Central memory CD4-positive, alpha-beta T cell (primary cell): ENCODE measurements at regions not wholly inside any gene's neighbourhood (a gene's known extent, or its start where the extent isn't known, plus 50 kb on each side); places are given as distances from the start of the nearest gene placed in this dataset.

Experiments
- DNase-seq: peaks from one replicate; pipeline ENCODE4 v3.0.0; 2022

DNA sequence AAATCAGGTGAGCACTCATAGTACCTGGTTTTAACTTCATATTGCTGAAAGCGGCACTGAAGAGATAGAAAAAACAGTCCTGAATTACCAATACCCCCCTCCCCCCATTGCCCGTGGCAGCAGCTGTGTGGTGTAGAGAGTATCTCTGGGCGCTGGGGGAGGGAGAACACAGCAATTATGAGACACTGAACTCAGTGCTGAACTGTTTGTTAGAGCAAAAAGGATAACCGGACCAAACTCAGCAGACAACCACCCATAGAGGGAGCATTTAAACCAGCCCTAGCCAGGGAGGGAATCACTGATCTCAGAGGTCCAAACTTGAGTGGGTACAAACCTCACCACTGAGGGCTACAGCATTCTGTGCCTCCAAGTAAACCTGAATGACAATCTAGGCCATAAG lies 457.4 kb upstream of the TEX13C start:
- no peak for DNase-seq

DNA sequence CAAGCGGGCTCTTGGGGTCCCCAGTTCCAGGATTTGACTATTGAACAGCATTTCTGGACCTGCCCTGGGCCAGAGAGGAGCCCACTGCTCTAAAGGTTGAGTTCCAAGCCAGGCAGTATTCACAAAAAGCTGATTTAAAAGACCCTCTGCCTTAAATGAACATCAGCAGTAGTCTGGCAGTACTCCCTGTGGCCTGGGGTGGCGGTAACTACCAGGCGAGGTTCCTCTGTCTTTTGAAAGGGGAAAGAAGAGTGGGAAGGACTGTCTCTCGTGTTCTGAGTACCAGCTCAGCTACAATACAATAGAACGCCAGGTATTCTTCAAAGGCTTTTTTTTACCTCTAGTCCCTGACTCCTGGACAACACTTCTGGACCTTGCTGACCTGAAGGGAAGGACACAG lies 456.4 kb upstream of the TEX13C start:
- DNase-seq, result no peak

DNA sequence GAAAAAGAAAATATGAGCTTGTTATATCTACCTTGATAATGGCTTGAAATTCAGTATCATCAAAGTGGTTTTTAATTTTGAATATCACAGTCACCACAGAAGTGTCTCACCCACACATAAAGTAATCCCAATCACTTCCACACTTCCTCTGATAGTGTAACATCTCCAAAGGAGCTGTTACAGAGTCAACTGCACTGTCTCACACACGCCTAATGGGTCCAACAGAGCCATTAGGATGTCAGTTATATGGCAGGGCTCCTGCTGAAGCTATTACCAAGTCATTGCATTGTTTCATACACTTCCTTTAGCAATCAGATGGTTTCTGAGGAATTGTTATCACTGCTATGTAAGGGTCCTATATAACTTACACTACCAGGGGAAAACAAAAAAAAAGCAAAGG lies 432.1 kb upstream of the TEX13C start:
- no peak for DNase-seq

DNA sequence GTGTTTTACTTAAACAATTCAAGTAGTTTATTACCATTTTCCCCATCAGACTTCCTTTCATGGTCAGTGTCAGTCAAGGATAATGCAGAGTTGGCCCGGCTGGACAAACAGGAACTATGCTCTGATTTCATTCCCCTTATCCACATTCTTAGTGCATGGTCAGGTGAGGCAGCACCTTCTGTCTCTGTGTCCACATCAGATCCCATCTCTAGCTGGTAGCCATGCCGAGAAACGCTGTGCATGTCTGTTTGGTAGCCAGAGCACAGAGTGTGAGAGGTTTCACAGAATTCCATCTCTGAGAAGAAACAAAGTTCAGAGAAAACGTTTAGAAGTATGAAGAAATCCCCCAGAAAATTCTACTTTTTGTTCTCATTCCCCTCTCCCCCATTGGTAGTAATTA lies 423.7 kb upstream of the TEX13C start:
- DNase-seq, result no peak

DNA sequence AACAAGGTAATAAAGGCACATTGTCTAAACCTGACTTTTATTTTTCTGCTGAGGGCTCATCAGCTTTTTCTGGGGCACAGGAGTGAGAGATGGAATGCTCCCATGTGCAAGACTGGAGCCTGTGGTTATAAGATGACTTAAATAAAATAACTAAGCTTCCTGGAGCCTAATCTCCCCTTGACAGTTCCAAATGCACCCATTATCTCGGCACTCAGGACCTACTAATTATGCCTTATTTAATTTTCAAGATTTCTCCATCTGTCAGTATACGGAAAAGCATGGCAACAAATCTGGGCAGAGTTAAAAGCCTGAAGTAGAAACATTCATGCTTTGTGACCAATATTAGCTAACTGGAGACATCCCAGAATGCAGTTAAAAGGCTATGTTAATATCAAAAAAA lies 416.7 kb upstream of the TEX13C start:
- DNase-seq, result no peak

DNA sequence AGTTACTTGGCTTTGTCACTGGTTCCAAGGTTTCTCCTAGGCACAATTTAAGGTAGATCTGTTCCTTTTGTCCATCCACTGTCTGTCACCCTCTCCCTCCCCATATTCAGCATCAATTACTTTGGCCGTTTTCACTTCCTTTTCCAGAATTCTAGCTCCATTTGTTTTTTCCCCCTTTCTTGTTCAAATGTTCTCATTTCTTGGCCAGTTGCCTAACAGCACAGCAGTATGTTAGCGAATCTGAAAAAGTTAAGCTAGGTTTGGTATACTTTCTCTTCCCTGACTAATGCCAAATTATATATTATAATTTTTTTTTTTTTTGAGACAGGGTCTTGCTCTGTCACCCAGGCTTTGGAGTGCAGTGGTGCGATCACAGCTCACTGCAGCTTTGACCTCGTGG lies 409.1 kb upstream of the TEX13C start:
- DNase-seq, result no peak

DNA sequence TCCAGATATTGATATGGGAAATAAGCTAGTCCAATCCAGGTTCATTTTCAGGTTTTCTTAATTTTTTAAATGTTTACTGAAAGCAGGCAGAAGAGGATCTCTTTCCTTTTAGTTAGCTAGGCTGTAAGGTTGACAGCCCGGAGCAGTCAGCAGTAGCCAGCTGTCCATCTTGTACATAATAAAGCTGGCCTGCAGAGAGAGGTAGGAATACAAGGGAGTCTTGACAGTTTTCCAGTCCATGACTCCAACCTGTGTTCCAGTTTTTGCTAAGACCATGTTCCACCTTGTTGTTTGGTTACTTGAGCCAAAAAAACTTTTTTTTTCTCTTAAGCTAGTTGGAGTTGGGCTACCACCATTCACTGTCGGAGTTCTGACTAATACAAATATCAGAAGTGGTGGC lies 402.7 kb upstream of the TEX13C start:
- DNase-seq, result no peak

DNA sequence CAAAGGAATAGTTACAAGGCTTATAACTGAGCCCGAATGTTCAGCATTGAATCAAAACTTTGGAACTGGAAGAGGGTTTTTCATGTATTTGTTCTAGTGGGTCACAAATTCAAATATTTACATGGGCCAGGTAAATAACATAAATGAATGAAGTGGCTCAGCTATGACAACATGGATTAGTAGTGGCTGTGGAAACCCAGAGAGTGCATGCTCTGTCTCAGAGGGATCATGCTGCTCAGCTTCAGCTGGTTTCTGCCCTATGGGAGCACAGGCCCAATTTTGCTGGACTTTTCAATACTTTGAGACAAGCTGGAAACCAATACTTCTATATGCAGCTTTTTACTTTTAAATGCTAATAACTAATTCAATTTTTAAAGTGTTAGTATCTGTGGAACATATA lies 394.0 kb upstream of the TEX13C start:
- DNase-seq, result no peak

DNA sequence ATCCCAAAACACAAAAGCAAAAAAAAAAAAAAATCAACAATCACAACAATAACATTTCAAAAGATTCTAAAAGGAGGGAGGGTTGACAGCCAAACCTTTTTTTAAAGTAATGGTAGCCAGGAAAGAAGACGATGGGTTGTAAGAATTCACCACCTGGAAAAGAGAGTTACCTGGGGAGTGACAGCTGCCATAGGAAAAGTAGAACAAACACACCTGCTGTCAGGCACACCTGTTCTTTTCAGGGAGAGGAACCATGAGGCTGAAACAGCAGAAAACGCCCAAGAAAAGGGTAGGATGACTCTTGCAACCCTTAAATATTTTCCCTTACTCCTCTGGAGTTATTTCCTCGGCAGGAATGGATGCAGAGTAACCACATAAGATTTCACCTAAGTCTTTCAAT lies 388.4 kb upstream of the TEX13C start:
- DNase-seq, result no peak

DNA sequence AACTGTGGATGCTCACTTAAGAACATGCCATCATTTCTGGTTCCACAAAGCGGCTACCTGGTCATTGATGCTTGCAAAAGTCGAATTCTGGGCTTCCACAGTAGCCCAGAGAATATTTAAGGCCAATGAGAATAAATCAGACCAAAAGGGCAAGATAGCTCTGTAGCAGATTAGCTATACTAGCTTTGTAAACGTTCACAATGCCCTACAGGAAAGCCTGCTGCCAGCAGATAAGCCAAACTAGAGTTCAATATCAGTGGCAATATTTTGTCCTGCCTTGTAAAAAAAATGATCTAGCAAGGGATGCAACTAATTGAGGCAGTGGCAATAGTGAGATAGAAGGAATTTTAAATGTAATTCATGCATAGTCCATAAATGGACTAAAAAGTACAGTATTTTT lies 387.7 kb upstream of the TEX13C start:
- no peak for DNase-seq

DNA sequence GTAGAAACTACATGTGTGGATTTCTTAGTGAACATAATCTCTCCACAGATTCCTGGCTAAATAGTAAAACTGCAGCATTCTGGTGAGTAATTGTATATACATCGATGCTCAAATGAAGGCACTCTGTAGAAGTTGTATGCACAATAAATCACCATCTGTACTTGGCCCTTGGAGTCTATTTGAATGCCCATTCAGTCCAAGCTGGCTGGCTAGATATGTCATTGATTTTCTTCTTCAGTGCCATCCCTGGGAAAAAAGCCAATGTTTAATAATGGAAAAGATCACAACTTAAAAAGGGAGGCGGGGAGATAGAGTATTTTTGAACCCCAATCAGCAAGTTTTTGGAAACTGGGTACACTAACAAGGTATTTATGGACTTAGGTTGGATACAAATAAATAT lies 381.0 kb upstream of the TEX13C start:
- DNase-seq, result no peak

DNA sequence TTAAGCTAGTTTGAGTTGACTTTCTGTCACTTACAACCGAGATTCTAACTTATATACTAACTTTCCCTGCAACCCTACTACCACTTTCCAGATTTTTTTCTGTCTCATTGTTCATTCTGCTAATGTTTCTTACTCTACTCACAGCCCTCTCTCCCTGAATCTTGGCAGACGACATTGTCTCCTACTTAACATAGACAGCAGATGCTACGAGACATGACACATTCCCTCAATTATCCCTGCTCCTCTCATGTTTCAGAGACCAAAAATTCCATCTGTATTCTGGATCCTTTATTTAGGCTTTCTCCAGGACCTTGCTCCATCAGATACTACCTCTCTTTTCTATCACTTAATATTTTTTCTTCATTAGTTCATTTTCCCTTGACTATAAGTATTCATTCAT lies 379.1 kb upstream of the TEX13C start:
- no peak for DNase-seq

DNA sequence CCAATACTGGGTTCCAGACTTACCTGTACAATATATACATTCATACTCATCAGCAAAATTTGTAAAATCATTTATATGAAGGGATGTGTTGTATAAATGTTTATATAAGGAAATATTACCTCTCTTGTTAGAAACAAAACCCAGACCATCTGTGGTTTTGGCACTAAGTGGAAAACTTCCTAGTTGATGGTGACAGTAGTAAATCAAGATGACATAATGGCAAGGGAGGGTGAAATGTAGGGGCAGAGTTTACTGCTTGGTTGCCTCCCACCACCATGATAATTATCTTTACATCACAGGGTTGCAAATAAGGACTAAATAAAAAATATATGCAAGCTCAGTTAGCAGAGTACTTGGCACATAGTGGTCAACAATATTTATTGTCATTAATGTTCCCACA lies 365.3 kb upstream of the TEX13C start:
- DNase-seq, result no peak

DNA sequence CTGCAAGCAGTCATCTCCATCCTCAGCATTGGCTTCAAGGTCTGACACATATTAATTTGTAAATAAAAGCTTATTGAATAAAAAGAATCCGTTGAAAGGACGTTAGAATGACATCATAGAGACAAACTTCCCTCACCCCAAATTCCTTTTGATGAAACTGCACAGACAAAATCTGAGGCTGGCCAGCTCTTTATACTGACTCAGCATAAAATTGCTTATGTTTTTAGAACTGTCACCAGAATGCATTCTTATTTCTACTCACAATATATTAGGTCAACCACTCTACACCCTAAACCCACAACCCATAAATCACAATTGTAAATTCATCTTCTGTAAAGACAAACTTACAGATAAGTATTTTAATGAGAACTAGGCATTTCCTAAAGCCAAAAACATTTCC lies 359.2 kb upstream of the TEX13C start:
- DNase-seq, result no peak

DNA sequence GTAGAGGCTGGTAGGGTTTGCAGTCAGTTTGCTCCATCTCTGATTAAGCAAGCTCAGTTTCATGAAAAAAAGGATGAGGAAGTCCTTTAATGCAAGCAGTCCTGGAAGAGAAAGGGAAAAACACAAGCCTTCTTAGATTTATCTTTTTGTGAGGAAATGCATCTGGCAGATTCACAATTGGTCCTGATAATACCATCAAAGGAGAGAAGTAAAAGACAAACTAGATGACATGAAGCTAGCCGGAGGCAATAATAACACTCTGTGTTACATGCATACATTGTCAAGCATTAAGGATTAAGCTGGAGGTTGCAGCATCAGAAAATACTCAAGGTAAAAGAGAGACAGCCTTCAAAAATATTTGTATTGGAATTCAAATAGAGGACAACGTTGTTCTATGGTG lies 356.0 kb upstream of the TEX13C start, which contains the start of gene TENM1:
Gene TENM1, minus strand, starts transcription at position 101 of the 400 bp plus-strand sequence.
- no peak for DNase-seq

DNA sequence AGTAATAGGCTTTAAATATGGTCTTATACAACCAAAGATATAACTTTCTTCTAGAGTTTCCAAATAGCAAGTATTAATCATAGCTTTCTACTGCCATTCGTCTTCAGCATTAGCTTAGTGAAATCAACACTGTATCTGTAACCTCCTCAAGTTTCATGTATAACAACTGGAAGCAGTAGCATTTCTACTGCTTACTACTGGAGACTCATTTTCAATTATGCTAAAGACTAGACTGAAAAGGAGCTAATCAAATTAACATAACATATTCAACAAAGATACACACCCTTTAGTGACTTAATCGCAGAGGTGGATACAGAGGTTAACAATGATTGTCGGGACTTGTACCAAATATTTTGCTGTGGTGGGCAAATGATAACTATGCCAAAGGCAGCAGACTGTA lies 344.2 kb upstream of the TEX13C start:
- no peak for DNase-seq

DNA sequence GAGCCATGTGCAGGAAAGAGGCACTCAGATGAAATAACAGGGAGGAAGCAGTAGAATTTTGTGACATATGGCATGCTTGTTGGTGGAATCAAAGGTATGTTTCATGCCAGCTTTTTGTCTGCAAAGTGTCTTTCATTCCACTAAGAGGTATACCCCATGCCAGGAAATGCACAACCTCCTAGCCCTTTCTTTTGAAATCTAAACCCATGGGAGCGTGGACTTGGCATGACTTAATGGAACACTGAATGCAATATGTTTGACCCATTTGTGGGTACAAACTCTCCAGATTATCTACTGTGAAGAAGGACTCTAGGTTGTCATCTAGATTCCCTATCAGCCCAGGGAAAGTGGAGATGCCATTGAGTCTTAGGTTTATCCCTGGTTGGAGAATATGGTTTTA lies 338.3 kb upstream of the TEX13C start:
- DNase-seq, result no peak

DNA sequence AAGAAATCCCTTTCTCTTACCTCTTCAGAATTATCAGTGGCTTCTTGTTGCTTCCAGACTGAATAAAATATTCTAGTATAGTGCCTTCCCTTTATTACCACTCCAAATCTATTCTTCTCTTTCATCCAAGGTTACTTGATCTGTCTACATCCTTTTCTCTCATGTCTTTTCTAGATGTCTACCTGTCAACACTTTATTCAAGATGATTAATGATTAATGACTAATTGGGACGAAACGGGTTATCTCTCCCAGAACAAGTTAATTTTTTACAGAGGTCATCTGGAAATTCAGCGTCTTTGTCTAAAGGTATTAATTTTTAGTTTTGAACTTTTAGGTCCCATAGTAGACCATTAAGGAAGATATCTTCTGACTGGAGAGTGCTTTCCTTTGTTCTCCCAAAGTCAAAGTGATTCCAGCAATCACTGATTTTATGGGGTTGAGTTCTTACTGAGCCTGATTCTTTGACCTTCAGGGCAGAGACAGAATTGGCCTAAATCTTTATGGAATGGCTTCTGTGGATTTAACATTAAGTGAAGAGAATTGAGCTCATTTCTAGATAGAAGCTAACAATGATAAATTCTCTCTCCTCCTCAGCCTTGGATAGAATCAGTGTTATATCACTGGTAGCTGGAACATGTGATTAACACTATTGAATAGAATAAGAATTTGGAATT lies 335.4 kb upstream of the TEX13C start:
- no peak for DNase-seq

DNA sequence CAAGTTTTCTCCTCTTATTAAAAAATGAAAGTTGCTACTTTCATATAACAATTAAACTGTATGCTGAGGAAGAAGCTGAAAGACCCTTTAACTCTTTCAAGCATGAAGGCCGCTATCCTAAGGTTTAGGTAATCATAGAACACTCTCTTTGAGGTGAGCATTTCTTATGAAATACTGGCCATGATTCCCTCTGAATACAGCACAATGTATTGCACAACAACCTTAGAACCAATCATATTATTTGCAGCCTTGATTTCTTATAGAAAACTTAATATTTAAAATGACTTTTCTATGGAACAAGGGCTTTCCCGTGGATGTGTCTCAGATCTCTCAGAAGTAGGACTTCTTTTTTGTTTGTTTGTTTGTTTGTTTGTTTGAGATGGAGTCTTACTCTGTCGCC lies 333.4 kb upstream of the TEX13C start:
- DNase-seq, result no peak

DNA sequence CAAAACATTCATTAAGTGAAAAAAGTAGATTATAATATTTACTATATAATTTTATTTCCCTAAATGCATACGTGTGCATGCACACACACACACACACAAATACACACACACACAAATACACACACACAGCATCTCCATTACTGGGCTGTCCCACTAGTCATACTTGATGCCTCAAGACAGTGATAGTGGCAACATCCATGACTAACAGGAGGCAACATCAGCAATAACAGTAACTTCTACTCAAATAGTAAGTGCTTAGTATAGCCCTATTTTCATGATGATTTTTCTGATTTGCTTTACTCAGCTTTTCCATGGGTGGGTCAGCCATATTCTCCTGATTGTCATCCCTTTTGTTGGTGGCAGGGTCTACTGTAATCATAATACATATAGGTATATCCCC lies 325.9 kb upstream of the TEX13C start:
- no peak for DNase-seq

DNA sequence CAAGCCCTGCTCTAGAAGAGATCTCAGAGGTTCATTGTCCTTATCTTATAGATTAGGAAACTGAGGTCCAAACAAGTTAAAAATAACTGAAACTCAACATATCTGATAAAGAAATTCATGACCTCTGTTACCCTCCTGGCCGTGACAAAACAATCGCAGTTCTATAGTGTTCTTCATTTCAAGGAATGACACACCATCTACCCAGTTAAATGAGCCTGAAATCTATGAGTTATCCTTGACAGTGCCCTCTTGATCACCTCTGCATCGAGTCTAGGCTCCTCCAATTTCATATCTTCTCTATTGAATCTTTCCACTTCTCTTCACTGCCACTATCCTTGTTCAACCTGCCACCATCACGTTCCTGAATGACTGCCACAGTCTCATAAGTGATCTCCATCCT lies 325.3 kb upstream of the TEX13C start:
- DNase-seq, result no peak

DNA sequence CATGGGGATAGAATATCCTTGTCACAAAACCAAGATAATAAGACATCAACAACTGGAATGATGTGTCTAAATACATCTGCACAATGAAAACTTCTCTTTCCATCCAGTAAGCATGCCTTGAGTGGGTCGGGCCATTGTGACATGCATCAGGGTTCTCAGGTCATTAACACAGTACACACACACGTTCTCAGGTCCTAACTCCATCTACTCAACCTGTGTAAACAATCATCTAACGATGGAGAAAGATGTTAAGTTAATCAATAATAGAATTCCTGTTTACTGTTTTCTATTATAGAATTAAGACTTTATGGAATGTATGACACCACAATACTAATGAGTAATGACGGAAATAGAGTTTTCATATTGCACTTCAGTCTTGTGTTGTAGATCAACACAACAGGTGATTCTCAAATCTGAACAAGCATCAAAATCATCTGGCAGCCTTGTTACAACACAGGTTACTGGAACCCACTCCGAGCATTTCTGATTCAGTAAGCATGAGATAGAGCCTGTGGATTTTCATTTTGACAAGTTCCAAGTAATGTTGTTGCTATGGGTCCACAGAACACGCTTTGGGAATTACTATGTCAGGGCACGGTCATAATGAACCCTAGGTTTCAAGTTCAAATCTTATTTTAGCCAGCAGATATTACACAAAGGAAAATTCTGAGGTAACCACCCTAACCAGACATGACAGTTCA lies 315.8 kb upstream of the TEX13C start:
- DNase-seq, result no peak

DNA sequence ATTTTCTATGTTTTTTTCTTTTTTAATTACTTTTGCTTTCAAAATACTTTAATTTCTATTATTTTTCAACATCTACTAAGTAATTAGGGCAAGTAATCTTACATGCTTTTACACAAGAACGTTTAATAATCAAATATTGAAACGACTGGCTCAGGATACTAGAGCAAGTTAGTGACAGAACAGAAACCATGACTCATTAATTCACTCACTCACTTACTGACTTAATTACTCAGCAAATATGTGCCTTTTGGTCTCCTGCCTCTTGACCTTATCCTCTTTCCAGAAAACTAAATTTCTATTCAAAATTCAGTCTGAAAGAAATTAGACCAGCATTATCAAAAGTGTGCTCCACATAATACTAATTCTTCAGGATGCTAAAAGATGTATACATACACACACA lies 314.9 kb upstream of the TEX13C start:
- no peak for DNase-seq

DNA sequence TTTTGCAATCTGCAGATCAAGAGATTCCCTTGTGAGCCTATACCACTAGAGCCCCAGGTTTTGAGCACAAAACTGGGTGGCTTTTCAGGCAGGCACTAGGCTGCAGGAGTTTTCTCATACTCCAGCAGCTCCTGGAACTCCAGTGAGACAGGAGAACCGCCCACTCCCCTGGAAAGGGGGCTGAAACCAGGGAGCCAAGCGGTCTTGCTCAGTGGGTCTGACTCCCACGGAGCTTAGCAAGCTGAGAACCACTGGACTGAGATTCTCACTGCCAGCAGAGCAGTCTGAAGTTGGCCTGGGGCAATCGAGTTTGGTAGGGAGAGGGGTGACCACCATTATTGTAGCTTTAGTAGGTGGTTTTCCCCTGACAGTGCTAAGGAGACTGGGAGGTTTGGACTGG lies 313.8 kb upstream of the TEX13C start:
- DNase-seq, result no peak

DNA sequence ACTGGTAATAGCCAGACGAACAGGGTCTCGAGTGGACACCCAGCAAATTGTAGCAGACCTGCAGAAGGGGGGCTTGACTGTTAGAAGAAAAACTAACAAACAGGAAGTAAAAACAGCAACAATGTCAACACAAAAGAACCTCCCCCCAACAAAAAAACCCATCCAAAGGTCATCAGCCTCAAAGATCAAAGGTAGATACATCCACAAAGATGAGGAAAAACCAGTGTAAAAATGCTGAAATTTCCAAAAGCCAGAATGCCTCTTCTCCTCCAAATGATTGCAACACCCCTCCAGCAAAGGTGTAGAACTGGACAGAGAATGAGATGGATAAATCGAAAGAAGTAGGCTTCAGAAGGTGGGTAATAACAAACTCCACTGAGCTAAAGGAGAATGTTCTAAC lies 313.0 kb upstream of the TEX13C start:
- DNase-seq, result no peak
